HTR-8/SVneo (cell line): ENCODE measurements at regions not wholly inside any gene's neighbourhood (a gene's known extent, or its start where the extent isn't known, plus 50 kb on each side); places are given as distances from the start of the nearest gene placed in this dataset.

Experiments used
- DNase-seq: peaks from one replicate; pipeline ENCODE4 v3.0.0; 2011; ENCODE audit warnings: low spot score, mixed read lengths; ENCODE audit not compliant: insufficient read length
- FAIRE-seq: peaks from 2 replicates; lab custom pipeline; 2011; peaks lifted over from hg19 to GRCh38; lab: Jason Lieb, UNC

DNA sequence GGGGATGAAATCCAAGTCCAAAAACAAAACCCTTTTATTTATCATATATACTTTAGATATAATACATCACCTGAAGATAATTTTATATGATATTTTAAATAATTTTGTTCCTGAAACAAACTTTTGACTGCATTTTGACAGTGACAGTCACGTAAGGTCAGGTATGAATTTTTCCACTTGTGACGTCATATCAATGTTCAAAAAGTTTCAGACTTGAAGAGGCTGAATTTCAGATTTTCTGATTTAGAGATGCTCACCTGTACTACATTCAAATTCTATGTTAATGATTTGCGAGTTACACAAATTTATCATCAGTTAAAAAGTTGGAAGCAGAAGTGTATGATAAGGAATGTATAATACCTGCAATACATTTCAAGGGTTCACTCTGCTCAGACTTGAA, 136.1 kb upstream of the EPHA6 start:
- no peak for FAIRE-seq
- DNase-seq, result no peak

DNA sequence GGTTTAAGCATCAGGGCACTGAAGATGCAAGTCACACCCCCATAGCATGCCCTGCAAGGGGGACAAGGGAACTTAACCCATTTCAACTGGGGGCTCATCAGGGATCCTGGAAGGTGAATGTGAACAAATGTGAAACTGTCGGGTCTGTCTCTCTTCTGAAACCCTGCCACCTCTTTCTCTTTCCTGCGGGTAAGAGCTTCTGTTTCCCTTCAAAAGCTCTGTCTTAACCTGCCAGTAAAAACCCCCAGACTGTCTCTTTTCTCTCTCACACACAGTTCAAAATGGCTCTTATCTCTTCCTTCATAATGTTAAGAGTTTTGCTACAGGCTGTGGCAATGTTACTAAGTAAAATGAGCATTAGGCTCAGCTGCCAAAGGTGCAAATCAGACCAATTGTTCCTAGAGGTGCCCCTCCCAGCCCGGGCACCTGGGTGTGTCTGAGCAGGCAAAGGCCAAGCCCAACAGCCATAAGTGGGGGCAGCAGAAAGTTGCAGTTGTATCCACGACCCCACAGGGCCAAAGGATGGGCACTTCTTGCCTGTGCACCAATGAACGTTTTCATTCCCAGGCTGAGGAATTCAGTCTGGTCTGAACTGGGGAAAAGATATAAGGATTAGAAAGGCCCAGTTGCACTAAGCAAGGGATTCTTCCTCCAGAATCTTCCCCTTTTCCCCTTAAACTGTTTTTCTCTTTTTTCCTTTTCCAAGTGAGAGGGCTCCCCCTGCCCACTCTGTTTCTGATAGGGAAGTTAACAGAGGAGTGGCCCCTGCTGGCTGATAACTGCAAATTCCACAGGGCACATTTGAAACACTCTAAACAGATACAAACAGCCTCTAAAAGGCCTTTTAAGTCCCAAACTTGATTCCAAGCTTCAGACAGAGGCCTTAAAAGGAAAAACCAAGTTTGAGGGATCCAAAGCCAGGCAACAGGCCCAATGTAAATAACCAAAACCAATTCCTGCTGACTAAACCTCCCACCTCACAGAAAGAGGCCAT, 113.8 kb upstream of the EPHA6 start:
- DNase-seq, result no peak
- no peak for FAIRE-seq

DNA sequence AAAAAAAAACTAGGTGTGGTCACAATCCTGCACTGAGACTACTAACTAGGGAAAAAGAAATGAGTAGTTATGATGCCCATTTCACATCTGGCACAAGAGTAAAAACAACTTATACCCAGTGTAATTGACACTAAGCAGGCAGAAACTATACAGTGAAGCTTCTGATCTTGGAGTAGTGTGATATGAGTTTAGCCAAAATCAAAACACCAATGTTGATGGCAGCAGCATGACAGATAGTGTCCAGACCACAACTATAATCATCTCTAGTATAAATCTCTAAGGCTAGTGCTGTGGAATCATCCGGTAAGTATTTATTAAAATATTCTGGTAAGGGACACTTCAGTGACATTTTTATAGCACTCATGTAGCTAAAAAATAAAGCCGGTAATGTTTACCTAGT, 108.5 kb upstream of the EPHA6 start:
- FAIRE-seq, result no peak
- DNase-seq, result no peak

DNA sequence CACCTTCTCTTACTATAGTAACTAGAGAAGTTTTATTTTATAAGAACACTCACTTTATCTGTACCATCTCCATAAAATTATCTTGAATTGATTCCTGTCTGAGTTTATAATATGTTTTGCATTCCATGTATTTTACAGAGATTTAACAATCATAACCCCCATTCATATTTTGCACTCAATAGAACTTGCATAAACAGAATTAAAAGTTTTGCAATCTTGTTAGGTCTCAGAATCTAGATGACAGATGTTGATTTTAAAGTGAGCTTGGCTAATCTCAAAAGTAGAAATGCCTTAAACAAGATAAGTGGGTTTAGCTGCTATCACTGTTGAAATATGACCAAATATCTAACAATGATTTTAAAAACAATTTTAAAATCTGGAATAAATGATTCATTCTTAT, 107.9 kb upstream of the EPHA6 start:
- FAIRE-seq (no peak), DNase-seq (no peak)

DNA sequence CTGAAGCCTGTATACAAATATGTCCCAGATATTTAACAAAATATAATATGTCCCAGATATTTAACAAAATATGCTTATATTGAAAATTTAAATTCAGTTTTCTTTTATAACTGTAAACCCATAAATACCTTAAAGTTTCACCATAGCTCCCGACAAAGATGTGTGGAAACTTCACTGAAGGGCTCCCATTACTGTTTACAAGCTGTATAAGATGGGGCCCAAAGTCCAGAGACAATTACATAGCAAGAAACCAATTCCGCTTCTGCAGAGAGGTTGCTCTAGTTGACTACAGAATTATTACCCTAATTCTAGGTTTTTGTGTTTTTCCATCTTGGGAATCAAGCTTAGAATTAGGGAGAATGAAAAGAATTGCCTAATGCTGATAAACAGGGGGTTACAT, 102.6 kb upstream of the EPHA6 start:
- DNase-seq, result no peak
- FAIRE-seq, result no peak

DNA sequence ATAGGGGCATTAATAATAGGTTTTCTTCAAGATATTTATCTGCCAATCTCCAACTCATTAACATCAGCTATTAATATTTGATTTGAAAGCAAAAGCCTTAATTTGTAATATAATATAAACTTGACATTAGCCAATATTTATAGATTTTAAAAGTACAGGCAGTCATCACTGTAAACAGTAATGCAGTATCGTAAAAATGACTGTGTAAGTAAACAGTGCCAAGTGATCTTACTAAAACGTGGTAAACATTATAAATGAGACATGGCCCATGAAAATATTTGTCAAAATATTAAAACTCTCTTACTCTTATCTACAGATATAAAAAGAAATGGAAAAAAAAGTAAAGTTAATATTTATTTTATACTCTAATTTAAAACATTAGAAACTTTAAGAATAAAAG, 101.6 kb upstream of the EPHA6 start:
- no peak for DNase-seq

DNA sequence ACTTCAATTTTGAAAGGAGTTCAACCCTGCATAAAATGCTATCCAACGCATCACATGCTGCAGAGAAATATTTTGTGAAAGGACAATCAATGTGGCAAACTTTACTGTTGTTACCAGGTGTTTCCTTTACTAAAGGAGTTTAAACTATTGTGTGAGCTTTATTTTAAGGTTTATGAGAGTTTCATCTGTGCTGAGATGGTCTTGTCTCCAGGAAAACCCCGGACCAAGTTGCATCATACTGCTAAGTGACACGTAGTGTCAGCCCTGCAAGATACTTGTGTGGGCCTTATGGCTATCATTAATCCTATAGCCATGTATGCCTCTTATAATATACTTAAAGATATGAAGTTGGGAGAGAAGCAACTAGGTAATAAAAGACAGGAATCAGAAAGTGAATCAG, 94.5 kb upstream of the EPHA6 start:
- DNase-seq, result no peak
- no peak for FAIRE-seq

More for the DNA sequence above, 101.6 kb upstream of the EPHA6 start:
- FAIRE-seq, result no peak

DNA sequence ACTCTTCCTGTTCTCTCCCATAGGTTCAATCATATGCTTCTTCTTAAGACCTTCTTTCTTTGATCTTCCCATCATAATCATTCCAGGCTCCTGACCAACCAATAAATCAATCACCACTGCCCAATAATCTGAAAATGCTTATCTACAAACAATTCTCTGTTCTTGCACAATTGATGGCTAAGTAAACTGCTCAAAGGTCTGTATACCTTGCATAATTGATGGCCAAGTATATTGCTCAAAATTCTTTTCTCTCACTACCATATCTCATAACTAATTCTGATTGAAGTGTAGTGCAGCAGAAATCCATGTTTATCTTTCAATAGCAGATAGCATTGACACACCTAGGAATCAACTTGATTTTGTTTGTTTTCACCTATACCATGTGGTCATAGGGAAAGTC, 83.4 kb upstream of the EPHA6 start:
- DNase-seq (no peak), FAIRE-seq (no peak)

DNA sequence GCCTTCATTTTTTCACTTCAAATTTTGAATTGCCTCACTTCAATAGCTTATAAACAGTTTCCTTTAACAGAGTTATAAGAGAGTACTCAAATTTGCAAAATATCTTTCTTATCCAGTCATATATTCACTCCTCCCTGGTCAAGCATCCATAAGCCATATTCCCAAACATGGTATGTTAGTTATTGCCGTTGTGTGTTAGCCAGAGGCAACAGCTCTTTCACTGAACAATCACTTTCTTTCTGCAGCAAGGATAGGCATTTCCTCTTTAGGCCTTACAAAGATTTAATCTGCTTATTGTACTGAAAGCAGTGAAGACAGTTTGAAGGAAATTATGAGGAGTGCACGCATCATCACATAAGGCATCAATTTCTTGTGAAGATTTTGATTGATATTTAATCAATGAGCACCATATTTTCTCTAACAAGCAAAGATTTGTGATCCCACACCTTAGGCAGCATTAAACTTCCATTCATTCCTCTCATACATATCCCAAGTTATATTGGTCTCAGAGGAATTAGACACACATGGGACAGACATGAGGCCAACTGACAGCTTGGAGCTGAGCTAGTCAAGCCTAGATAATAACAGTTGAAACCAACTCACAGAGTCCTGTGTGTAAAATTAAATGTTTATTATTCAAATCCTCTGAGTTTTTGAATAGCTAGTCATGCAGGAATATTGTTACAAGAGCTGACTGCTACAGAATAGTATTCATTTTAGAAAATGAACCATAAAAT, 80.0 kb upstream of the EPHA6 start:
- no peak for DNase-seq
- FAIRE-seq, result no peak

DNA sequence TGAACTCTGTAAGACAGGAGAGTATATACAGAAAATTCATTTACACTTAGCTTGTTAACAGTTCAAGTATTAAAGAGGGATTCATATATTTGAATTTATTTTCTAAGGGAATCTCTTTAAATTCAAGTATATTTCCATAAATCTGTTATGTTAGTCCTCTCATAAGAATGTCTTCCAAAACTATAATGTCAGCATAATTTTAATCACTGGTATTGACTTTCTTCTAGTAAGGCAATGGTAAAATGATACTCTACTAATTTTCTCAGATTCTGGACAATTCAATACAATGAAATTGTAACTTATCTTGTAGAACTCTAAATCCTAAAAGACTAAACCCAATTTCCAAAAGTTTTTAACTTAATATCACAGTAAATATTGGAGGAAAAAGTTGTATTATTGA, 66.3 kb upstream of the EPHA6 start:
- FAIRE-seq (no peak), DNase-seq (no peak)

DNA sequence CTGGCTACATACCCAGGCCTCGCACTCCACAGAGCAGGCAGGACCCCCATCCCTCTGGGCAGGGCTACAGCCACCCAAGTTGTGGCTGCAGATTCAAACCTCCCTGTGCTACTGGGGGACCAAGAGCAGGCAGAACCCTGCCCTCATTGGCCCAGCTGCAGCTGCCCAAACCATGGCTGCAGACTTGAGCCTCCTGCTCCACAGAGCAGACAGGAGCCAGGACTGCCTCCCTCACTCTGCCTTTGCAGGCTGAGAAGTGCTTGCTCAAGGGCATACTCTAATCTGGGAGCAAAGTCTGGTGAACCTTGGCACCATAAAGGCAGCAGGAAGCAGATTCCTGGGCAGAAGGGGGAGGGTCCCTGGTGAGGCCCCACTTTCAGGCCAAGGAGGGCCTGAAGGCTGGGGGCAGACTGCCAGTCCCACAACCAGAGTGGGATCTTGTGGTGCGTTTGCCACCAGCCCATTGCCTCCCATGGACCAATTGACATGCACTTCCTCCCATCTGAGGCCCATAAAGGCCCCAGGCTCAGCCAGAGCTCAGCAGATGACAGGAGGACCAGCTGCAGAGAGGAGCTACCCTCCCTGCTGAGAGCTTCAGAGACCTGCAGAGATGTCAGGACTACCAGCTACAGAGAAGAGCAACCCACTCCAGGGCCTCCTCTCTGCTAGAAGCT, 64.2 kb upstream of the EPHA6 start:
- no peak for FAIRE-seq
- no peak for DNase-seq

DNA sequence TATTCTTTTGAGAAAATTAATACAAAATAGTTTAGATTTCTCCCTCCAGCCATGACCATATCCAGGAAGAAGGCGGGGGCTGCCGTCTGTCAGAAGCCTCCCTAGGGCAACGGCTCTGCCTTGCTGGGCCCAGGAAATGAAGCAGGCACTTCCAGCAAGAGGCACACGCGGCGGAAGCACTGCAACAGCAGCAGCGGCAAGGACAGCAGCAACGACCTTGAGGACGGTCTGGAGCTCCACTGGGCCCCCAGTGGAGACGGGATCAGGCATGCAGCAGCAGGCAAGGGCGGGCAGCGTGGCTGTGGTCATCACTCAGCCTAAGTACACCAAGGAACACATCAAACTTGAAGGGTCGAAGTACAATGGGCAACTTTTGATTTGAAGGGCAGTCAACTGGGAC, 61.3 kb upstream of the EPHA6 start:
- no peak for FAIRE-seq
- no peak for DNase-seq

DNA sequence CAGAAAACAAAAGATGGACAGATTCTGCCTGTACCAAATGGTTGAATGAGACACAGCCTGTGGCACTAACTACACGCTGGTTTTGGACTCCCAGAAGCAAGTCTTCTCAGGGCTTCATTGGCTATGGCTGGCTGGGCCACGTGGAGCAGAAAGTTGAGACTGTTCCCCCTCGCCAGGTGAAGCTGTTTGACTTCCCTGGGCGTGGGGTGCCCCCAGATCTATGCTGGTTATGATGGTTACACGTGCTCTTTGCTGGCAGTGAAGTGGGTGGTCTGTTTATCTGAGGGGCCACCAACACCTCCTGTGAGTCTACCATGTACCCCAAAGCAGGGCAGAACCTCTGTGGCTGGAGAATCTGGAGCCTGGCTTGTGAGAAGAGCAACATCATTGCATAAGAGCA, 60.3 kb upstream of the EPHA6 start:
- FAIRE-seq (no peak), DNase-seq (no peak)

DNA sequence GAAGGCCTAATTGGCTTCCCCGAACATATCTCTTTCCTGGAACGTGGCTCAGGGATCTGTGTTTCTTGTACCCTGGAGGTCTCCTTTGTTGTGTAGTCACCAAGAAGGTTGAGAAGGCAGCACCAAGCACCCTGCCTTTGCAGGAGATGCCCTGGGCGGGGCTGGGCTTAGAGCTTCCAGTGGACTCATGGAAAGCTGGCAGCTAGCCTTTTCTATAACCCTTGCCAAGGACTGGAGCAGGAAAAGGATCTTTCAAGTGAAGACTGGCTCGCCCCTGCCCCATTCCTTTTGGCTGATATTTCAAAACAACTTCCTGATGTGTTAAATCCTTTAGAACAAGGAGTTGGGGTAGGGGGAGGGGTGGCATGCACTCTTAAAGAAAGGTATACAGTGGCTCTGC, 58.9 kb upstream of the EPHA6 start:
- FAIRE-seq, result no peak
- no peak for DNase-seq

DNA sequence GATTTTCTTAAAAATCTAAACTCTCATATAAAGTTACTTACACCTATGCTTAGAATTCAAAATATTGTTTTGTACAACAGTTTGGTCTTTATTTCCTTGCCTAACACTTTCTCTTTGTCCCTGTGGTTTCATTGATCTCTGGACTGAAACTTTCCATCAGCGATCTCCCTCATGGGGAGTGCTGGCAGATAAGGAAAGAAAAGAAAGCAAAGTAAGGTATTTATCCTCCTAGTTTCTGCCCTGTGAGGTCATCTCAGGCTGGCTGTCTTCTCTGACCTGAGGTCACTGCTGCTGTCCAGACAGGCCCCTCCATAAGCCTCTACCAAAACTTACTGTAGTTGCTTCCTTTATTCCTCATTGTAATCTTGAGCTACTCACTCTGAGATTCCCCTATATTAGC, 57.9 kb upstream of the EPHA6 start:
- DNase-seq, result no peak
- FAIRE-seq, result no peak

DNA sequence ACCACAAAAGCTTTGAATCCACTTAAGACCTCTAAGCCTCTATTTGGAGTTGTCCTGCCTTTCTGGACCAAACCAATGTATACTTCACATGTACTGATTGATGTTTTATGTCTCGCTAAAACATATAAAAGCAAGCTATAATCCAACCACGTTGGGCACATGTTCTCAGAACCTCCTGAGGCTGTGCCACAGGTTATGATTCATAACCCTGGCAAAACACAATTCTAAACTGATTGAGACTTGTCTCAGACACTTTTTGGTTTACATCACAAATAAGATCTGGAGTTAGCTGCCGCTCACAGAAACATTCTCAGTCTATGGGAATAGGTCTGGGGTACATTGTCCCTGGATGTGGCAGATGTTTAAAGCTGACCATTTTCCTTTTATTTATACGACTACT, 53.4 kb upstream of the EPHA6 start:
- no peak for DNase-seq
- FAIRE-seq, result no peak
